A549 (cell line): ENCODE measurements at regions not wholly inside any gene's neighbourhood (a gene's known extent, or its start where the extent isn't known, plus 50 kb on each side); places are given as distances from the start of the nearest gene placed in this dataset.

Experiments
- BCL3 ChIP-seq: fragments of >200 bp; sonication (Bioruptor Twin); formaldehyde crosslinking; IDR thresholded peaks from 3 replicates; pipeline ENCODE4 v1.6.1; 2016
- BHLHE40 ChIP-seq: IDR thresholded peaks from 2 replicates; pipeline ENCODE4 v1.6.1; 2012; ENCODE audit warnings: low read depth, low read length, inconsistent platforms
- CTCF ChIP-seq: fragments of >200 bp; sonication (Bioruptor Twin); formaldehyde crosslinking; IDR thresholded peaks from 3 replicates; pipeline ENCODE4 v1.5.1; 2016
- ELK1 ChIP-seq: fragments of 150-350 bp; IDR thresholded peaks from 2 replicates; pipeline ENCODE4 v1.6.1; 2014; ENCODE audit warnings: low read depth, mild to moderate bottlenecking, low read length
- EP300 ChIP-seq, 2 experiments: fragments of >200 bp; sonication (Bioruptor Twin); formaldehyde crosslinking; IDR thresholded peaks; 2 replicates in 1 of 2; 3 replicates in 1 of 2; pipeline ENCODE4 v1.6.1; 2016 to 2017
- KDM1A ChIP-seq: fragments of 200-600 bp; sonication (generic); IDR thresholded peaks from 2 replicates; pipeline ENCODE4 v1.6.1; 2016; ENCODE audit warnings: low read depth, mild to moderate bottlenecking
- MAX ChIP-seq: IDR thresholded peaks from 2 replicates; pipeline ENCODE4 v1.6.1; 2012
- NFE2L2 ChIP-seq: fragments of 150-350 bp; conservative IDR thresholded peaks from 2 replicates; pipeline ENCODE4 v1.6.1; 2014; ENCODE audit warnings: low read length
- PBX3 ChIP-seq: IDR thresholded peaks from 2 replicates; pipeline ENCODE4 v1.6.1; 2012
- POLR2A ChIP-seq: IDR thresholded peaks from 2 replicates; pipeline ENCODE4 v1.6.1; 2012; ENCODE audit warnings: mild to moderate bottlenecking, low read length
- RAD21 ChIP-seq, 2 experiments: fragments of >200 bp in 1 of 2; sonication (Bioruptor Twin) in 1 of 2; formaldehyde crosslinking in 1 of 2; IDR thresholded peaks in 1 of 2; conservative IDR thresholded peaks in 1 of 2; 2 replicates in 1 of 2; 3 replicates in 1 of 2; pipeline ENCODE4 v1.6.1; 2012 to 2018; ENCODE audit warnings: inconsistent platforms in 1 of 2

GRCh38 chr22:25390297-25391240 is 171.1 kb downstream of the CRYBB2 start:
- TF ChIP-seq ELK1 (no peak), NFE2L2 (no peak), CTCF (no peak), BHLHE40 (no peak), EP300 (IDR thresholded peaks at IDR 0.05) (no peak), PBX3 (no peak), POLR2A (no peak), BCL3 (no peak), MAX (no peak), RAD21 (conservative IDR thresholded peaks at IDR 0.05 in 1 of 2, IDR thresholded peaks at IDR 0.05 in 1 of 2) (no peak), KDM1A (no peak)
